ENCODE measurements at regions not wholly inside any gene's neighbourhood (a gene's known extent, or its start where the extent isn't known, plus 50 kb on each side); places are given as distances from the start of the nearest gene placed in this dataset.

GRCh38 chr5:122559676-122560075, 215.2 kb upstream of the SNX2 start (continued):
- no peak for TF ChIP-seq RFX1 (IDR thresholded peaks at IDR 0.05)
- TF ChIP-seq SAFB2 (IDR thresholded peaks at IDR 0.05; ENCODE audit: borderline replicate concordance, low read depth, low read length, severe bottlenecking): no peak
- no peak for TF ChIP-seq KHSRP (IDR thresholded peaks at IDR 0.05)
- no peak for TF ChIP-seq SMARCE1 (IDR thresholded peaks at IDR 0.05)
- no peak for TF ChIP-seq ZNF699 (CRISPR knock-in tag; IDR thresholded peaks at IDR 0.05; ENCODE audit: insufficient replicate concordance)

- FAIRE-seq (no peak), ATAC-seq (no peak), DNase-seq (ENCODE audit: extremely low read depth in 1 of 4, low spot score in 3 of 4) (no peak)
- no peaks in the 10 kb centered on the region for H3K4me1 ChIP-seq (replicated peaks in 1 of 2; ENCODE audit: control insufficient read depth in 2 of 2, insufficient read depth in 2 of 2, low read length in 2 of 2)
- no peaks in the 10 kb centered on the region for H4K20me1 ChIP-seq (replicated peaks; ENCODE audit: control insufficient read depth, insufficient read depth, low read length)
- H3K36me3 ChIP-seq (ENCODE audit: control insufficient read depth, insufficient read depth, low read length): no peaks in the 10 kb centered on the region
- H3K27ac ChIP-seq (ENCODE audit: extremely low read depth, low read depth, low read length): no peak overlapping the region
- no peak overlapping the region for H3K4me2 ChIP-seq (ENCODE audit: insufficient read depth, low read length)
- no peak overlapping the region for H3K4me3 ChIP-seq
- H2AFZ ChIP-seq (ENCODE audit: low read depth, low read length): no peak overlapping the region
- 3% methylated on average over 3 of the region's 3 CpGs for WGBS (ENCODE audit: insufficient coverage, low coverage, missing lambda C conversion rate)
- intact Hi-C loops (cut with micrococcal nuclease) (no loop called here), in situ Hi-C loops (cut with MboI) (no loop called here)
- H3K9ac ChIP-seq (ENCODE audit: insufficient read depth in 1 of 2, low read depth in 2 of 2, low read length in 2 of 2): no peak overlapping the region
- H3K79me2 ChIP-seq (ENCODE audit: control insufficient read depth, insufficient read depth, low read length): no peaks in the 10 kb centered on the region
- H3K27me3 ChIP-seq (ENCODE audit: control insufficient read depth in 2 of 2, insufficient read depth in 2 of 2, low read length in 2 of 2): peaks cover 0 to 4% of the 10 kb centered on the region in 2 experiments; a peak in 1 of 5 replicates
- no TSS peak for BruUV-seq (replicated peaks)
- no peaks in the 10 kb centered on the region for H3K9me1 ChIP-seq (ENCODE audit: control insufficient read depth, insufficient read depth, low read length)
- H3K9me3 ChIP-seq (replicated peaks; ENCODE audit: control insufficient read depth, insufficient read depth, low read depth, low read length): no peaks in the 10 kb centered on the region
- CTCF ChIA-PET (ENCODE audit: low intra/inter-chr PET ratio): no interaction called here
- POLR2A ChIA-PET: no interaction called here
- TF ChIP-seq NFIX (CRISPR knock-in tag; IDR thresholded peaks at IDR 0.05; ENCODE audit: low read depth) (no peak), ZNF253 (CRISPR knock-in tag; conservative IDR thresholded peaks at IDR 0.05) (no peak), ZNF121 (CRISPR knock-in tag; conservative IDR thresholded peaks at IDR 0.05) (no peak), PHB (CRISPR knock-in tag; IDR thresholded peaks at IDR 0.05) (no peak), SIRT6 (IDR thresholded peaks at IDR 0.05; ENCODE audit: low read depth, low read length) (no peak), TEAD1 (CRISPR knock-in tag; IDR thresholded peaks at IDR 0.05) (no peak), ELK3 (CRISPR knock-in tag; IDR thresholded peaks at IDR 0.05) (no peak), PKNOX1 (IDR thresholded peaks at IDR 0.05) (no peak), ZC3H8 (IDR thresholded peaks at IDR 0.05) (no peak), USF2 (CRISPR knock-in tag; IDR thresholded peaks at IDR 0.05) (no peak), SMAD2 (IDR thresholded peaks at IDR 0.05; ENCODE audit: low read depth, low read length) (no peak), JUN (IDR thresholded peaks at IDR 0.05; ENCODE audit: borderline replicate concordance, low read depth, low read length) (no peak), JUN (CRISPR knock-in tag; IDR thresholded peaks at IDR 0.05; ENCODE audit: borderline replicate concordance) (no peak), MNT (conservative IDR thresholded peaks at IDR 0.05) (no peak)
Observed at GRCh38 chr5:122561209-122561608, 213.7 kb upstream of the SNX2 start.
